ENCODE measurements at regions not wholly inside any gene's neighbourhood (a gene's known extent, or its start where the extent isn't known, plus 50 kb on each side); places are given as distances from the start of the nearest gene placed in this dataset.
A peak's percentile ranks its signal among the peaks of the same experiment; 100 is the strongest.
"Not testable (repeated sequence)": the region's sequence is repeated elsewhere in the genome, so short reads cannot be mapped to it uniquely, and the experiment has no call there.

DNA sequence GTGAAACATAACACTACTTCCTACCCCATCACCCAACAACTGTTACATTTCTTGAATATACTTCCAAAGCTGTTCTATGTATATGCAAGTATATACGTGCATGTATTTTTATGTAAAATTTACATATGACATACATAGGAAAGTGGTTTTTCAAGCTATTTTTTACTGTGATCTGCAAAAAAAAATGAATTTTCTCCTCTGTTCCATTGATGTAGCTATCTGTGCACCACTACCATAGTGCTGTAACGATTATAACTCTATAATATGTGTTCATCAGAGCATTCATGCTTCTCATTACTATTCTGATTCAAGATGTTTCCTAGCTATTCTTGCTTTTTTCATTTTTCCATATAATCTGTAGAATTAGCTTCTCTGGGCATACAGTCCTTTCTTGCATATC lies 164.0 kb downstream of the DEPDC1B start:
- TF ChIP-seq ZNF768 (tag by site-specific recombination; IDR thresholded peaks at IDR 0.05) (no peak), EGR2 (tag by site-specific recombination; IDR thresholded peaks at IDR 0.05; ENCODE audit: low read depth) (no peak), ZNF791 (tag by site-specific recombination; IDR thresholded peaks at IDR 0.05) (no peak), ZNF610 (tag by site-specific recombination; IDR thresholded peaks at IDR 0.05; ENCODE audit: borderline replicate concordance) (no peak), ZSCAN18 (tag by site-specific recombination; IDR thresholded peaks at IDR 0.05) (no peak), KLF9 (tag by site-specific recombination; IDR thresholded peaks at IDR 0.05; ENCODE audit: low read depth) (no peak), ZNF645 (tag by site-specific recombination; IDR thresholded peaks at IDR 0.05) (no peak)
- no peaks in the 10 kb centered on the region for H3K4me1 ChIP-seq (ENCODE audit: control insufficient read depth, insufficient read depth, low read length)
- POLR2A ChIA-PET: no interaction called here
- H3K9me3 ChIP-seq (ENCODE audit: control insufficient read depth, insufficient read depth, low read depth, low read length): no peaks in the 10 kb centered on the region
- H3K4me3 ChIP-seq (ENCODE audit: low read depth, low read length): no peak overlapping the region
- CTCF ChIA-PET: interaction anchor here (0.6 kb wide), 1 partner anchor 478 kb away, joined by 3 read pairs; no protein-coding TSS in a partner anchor
- H3K27ac ChIP-seq (ENCODE audit: extremely low read depth, low read depth, low read length): no peak overlapping the region
- no peaks in the 10 kb centered on the region for H3K36me3 ChIP-seq (ENCODE audit: control insufficient read depth in 2 of 2, insufficient read depth in 1 of 2, low read length in 2 of 2)

- CTCF ChIA-PET: no interaction called here
- no peaks in the 10 kb centered on the region for H3K4me1 ChIP-seq (ENCODE audit: control insufficient read depth, insufficient read depth, low read length)
- no peak overlapping the region for H3K27ac ChIP-seq (ENCODE audit: extremely low read depth, low read depth, low read length)
- H3K4me3 ChIP-seq (ENCODE audit: low read depth, low read length): no peak overlapping the region
- TF ChIP-seq, protein P1, sequence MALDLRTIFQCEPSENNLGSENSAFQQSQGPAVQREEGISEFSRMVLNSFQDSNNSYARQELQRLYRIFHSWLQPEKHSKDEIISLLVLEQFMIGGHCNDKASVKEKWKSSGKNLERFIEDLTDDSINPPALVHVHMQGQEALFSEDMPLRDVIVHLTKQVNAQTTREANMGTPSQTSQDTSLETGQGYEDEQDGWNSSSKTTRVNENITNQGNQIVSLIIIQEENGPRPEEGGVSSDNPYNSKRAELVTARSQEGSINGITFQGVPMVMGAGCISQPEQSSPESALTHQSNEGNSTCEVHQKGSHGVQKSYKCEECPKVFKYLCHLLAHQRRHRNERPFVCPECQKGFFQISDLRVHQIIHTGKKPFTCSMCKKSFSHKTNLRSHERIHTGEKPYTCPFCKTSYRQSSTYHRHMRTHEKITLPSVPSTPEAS (tag by site-specific recombination; IDR thresholded peaks at IDR 0.05): 0 out of 2 replicates have a peak, but pooled peaks have one; percentile 2
- TF ChIP-seq, protein P2, sequence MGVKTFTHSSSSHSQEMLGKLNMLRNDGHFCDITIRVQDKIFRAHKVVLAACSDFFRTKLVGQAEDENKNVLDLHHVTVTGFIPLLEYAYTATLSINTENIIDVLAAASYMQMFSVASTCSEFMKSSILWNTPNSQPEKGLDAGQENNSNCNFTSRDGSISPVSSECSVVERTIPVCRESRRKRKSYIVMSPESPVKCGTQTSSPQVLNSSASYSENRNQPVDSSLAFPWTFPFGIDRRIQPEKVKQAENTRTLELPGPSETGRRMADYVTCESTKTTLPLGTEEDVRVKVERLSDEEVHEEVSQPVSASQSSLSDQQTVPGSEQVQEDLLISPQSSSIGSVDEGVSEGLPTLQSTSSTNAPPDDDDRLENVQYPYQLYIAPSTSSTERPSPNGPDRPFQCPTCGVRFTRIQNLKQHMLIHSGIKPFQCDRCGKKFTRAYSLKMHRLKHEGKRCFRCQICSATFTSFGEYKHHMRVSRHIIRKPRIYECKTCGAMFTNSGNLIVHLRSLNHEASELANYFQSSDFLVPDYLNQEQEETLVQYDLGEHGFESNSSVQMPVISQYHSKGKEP (tag by site-specific recombination; IDR thresholded peaks at IDR 0.05): no peak
- H3K36me3 ChIP-seq (ENCODE audit: control insufficient read depth in 2 of 2, insufficient read depth in 1 of 2, low read length in 2 of 2): no peaks in the 10 kb centered on the region
- POLR2A ChIA-PET: no interaction called here
- no peaks in the 10 kb centered on the region for H3K9me3 ChIP-seq (ENCODE audit: control insufficient read depth, insufficient read depth, low read depth, low read length)
Observed at GRCh38 chr5:60535198-60535597, 164.8 kb downstream of the DEPDC1B start.

DNA sequence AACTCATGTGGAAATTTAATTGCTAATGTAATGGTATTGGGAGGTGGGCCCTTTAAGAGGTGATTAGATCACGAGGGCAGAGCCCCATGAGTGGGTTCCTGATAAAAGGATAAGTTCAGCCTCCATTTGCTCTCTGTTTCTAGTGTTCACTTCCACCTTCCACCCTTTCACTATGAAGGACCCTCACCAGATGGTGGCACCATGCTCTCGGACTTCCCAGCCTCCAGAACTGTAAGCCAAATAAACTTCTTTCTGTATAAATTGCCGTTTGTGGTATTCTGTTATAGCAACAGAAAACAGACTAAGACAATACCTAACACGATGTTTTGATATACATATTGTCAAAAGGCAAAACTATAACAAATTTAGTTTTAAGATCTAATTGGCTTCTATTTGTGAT lies 166.2 kb downstream of the DEPDC1B start:
- ChIA-PET CTCF (no interaction called here), POLR2A (no interaction called here)
- H3K4me1 ChIP-seq (ENCODE audit: control insufficient read depth, insufficient read depth, low read length): no peaks in the 10 kb centered on the region
- H3K27ac ChIP-seq (ENCODE audit: extremely low read depth, low read depth, low read length): no peak overlapping the region
- no peaks in the 10 kb centered on the region for H3K9me3 ChIP-seq (ENCODE audit: control insufficient read depth, insufficient read depth, low read depth, low read length)
- TF ChIP-seq ZNF202 (tag by site-specific recombination; IDR thresholded peaks at IDR 0.05; ENCODE audit: borderline replicate concordance) (no peak), ZNF654 (tag by site-specific recombination; IDR thresholded peaks at IDR 0.05; ENCODE audit: low read depth) (0 out of 2 replicates have a peak, but pooled peaks have one; percentile 6)
- H3K36me3 ChIP-seq (ENCODE audit: control insufficient read depth in 2 of 2, insufficient read depth in 1 of 2, low read length in 2 of 2): no peaks in the 10 kb centered on the region
- no peak overlapping the region for H3K4me3 ChIP-seq (ENCODE audit: low read depth, low read length)

DNA sequence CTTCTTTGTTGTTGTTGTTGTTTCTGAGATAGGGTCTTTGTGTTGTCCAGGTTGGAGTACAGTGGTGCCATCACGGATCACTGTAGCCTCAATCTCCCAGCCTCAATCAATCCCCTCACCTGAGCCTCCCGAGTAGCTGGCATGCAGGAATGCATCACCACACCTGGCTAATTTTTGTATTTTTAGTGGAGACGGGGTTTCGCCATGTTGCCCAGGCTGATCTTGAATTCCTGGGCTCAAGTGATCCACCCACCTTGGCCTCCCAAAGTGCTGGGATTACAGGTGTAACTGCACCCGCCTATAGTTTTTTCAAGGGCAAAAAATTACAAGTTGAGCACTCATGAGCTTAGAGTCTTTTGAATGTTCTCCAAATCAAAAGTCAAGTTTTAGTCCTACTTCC lies 167.2 kb downstream of the DEPDC1B start:
- H3K4me1 ChIP-seq (ENCODE audit: control insufficient read depth, insufficient read depth, low read length); POLR2A ChIA-PET: not testable (repeated sequence)

GRCh38 chr5:60530144-60530848 lies 169.7 kb downstream of the DEPDC1B start:
- H3K27ac ChIP-seq (ENCODE audit: extremely low read depth, low read depth, low read length): not testable (repeated sequence)

More for the DNA sequence above, 167.2 kb downstream of the DEPDC1B start:
- H3K4me3 ChIP-seq (ENCODE audit: low read depth, low read length); H3K27ac ChIP-seq (ENCODE audit: extremely low read depth, low read depth, low read length); H3K36me3 ChIP-seq (ENCODE audit: control insufficient read depth in 2 of 2, insufficient read depth in 1 of 2, low read length in 2 of 2); H3K9me3 ChIP-seq (ENCODE audit: control insufficient read depth, insufficient read depth, low read depth, low read length); CTCF ChIA-PET: not testable (repeated sequence)

More at GRCh38 chr5:60530144-60530848, 169.7 kb downstream of the DEPDC1B start:
- H3K4me3 ChIP-seq (ENCODE audit: low read depth, low read length); H3K4me1 ChIP-seq (ENCODE audit: control insufficient read depth, insufficient read depth, low read length); POLR2A ChIA-PET; H3K36me3 ChIP-seq (ENCODE audit: control insufficient read depth in 2 of 2, insufficient read depth in 1 of 2, low read length in 2 of 2); H3K9me3 ChIP-seq (ENCODE audit: control insufficient read depth, insufficient read depth, low read depth, low read length); CTCF ChIA-PET: not testable (repeated sequence)
